SK-N-SH treated with all-trans-retinoic acid at 6 μM for 48 hours (cell line): ENCODE measurements at regions not wholly inside any gene's neighbourhood (a gene's known extent, or its start where the extent isn't known, plus 50 kb on each side); places are given as distances from the start of the nearest gene placed in this dataset.

Source experiments
- ATAC-seq: fragments of 200-7000 bp; cut with Tn5 transposase; 3 replicates; pipeline ENCODE4 v1.9.1; 2020; ENCODE audit warnings: mild to moderate bottlenecking, moderate library complexity
- ARNTL ChIP-seq: fragments of 450-650 bp; formaldehyde crosslinking; IDR thresholded peaks from 2 replicates; pipeline ENCODE4 v1.5.0; 2020; ENCODE audit warnings: low read depth, mild to moderate bottlenecking, moderate library complexity, borderline replicate concordance
- BACH2 ChIP-seq: fragments of 250-450 bp; sonication (Bioruptor Pico); IDR thresholded peaks from 2 replicates; pipeline ENCODE4 v1.9.0; 2021; ENCODE audit warnings: mild to moderate bottlenecking, borderline replicate concordance
- CSDC2 ChIP-seq: fragments of 250-450 bp; sonication (Bioruptor Pico); IDR thresholded peaks from 2 replicates; pipeline ENCODE4 v1.5.0; 2020; ENCODE audit warnings: mild to moderate bottlenecking, moderate library complexity
- CSRNP3 ChIP-seq: fragments of 250-450 bp; sonication (Bioruptor Pico); IDR thresholded peaks from 2 replicates; pipeline ENCODE4 v1.5.1; 2021; ENCODE audit warnings: mild to moderate bottlenecking, moderate library complexity
- ESRRG ChIP-seq: fragments of 250-450 bp; sonication (Bioruptor Pico); IDR thresholded peaks from 2 replicates; pipeline ENCODE4 v1.6.1; 2021; ENCODE audit warnings: mild to moderate bottlenecking
- GLIS3 ChIP-seq: fragments of 250-450 bp; sonication (Bioruptor Pico); IDR thresholded peaks from 2 replicates; pipeline ENCODE4 v1.5.0; 2020; ENCODE audit warnings: mild to moderate bottlenecking, moderate library complexity
- ISL1 ChIP-seq: fragments of 250-450 bp; sonication (Bioruptor Pico); IDR thresholded peaks from 2 replicates; pipeline ENCODE4 v2.1.2; 2022; ENCODE audit warnings: mild to moderate bottlenecking, moderate library complexity
- OSR1 ChIP-seq: fragments of 250-450 bp; sonication (Bioruptor Pico); IDR thresholded peaks from 2 replicates; pipeline ENCODE4 v1.8.0; 2022; ENCODE audit warnings: moderate library complexity, mild to moderate bottlenecking, inconsistent platforms
- PATZ1 ChIP-seq: fragments of 250-450 bp; sonication (Bioruptor Pico); IDR thresholded peaks from 2 replicates; pipeline ENCODE4 v1.8.0; 2020; ENCODE audit warnings: mild to moderate bottlenecking, moderate library complexity, borderline replicate concordance
- POU6F1 ChIP-seq: fragments of 250-450 bp; sonication (Bioruptor Pico); IDR thresholded peaks from 2 replicates; pipeline ENCODE4 v1.8.0; 2021; ENCODE audit warnings: low read depth, mild to moderate bottlenecking, moderate library complexity, borderline replicate concordance
- PPARA ChIP-seq: fragments of 250-450 bp; sonication (Bioruptor Pico); IDR thresholded peaks from 2 replicates; pipeline ENCODE4 v1.5.0; 2020; ENCODE audit warnings: mild to moderate bottlenecking, borderline replicate concordance
- RARB ChIP-seq: fragments of 250-450 bp; sonication (Bioruptor Pico); IDR thresholded peaks from 2 replicates; pipeline ENCODE4 v1.8.0; 2021; ENCODE audit warnings: mild to moderate bottlenecking, moderate library complexity
- SNAI2 ChIP-seq: fragments of 250-450 bp; sonication (Bioruptor Pico); IDR thresholded peaks from 2 replicates; pipeline ENCODE4 v1.5.0; 2020; ENCODE audit warnings: mild to moderate bottlenecking, moderate library complexity
- TCF4 ChIP-seq: fragments of 250-450 bp; sonication (Bioruptor Pico); IDR thresholded peaks from 2 replicates; pipeline ENCODE4 v1.8.0; 2021; ENCODE audit warnings: mild to moderate bottlenecking, moderate library complexity, borderline replicate concordance
- TOX ChIP-seq: fragments of 250-450 bp; sonication (Bioruptor Pico); IDR thresholded peaks from 2 replicates; pipeline ENCODE4 v1.8.0; 2021; ENCODE audit warnings: mild to moderate bottlenecking, moderate library complexity, borderline replicate concordance
- TSHZ2 ChIP-seq: fragments of 250-450 bp; sonication (Bioruptor Pico); IDR thresholded peaks from 2 replicates; pipeline ENCODE4 v1.5.0; 2020; ENCODE audit warnings: mild to moderate bottlenecking, moderate library complexity
- ZC3H10 ChIP-seq: fragments of 250-450 bp; sonication (Bioruptor Pico); IDR thresholded peaks from 2 replicates; pipeline ENCODE4 v1.5.1; 2021; ENCODE audit warnings: mild to moderate bottlenecking, moderate library complexity
- ZFP30 ChIP-seq: fragments of 450-650 bp; formaldehyde crosslinking; IDR thresholded peaks from 2 replicates; pipeline ENCODE4 v1.5.0; 2022; ENCODE audit warnings: mild to moderate bottlenecking, moderate library complexity
- ZNF565 ChIP-seq: fragments of 450-650 bp; formaldehyde crosslinking; conservative IDR thresholded peaks from 2 replicates; pipeline ENCODE4 v1.5.0; 2020; ENCODE audit warnings: low read depth, mild to moderate bottlenecking, moderate library complexity
- ZNF70 ChIP-seq: fragments of 450-650 bp; formaldehyde crosslinking; IDR thresholded peaks from 2 replicates; pipeline ENCODE4 v1.5.0; 2020; ENCODE audit warnings: mild to moderate bottlenecking, moderate library complexity
- ZNF8 ChIP-seq: fragments of 450-650 bp; formaldehyde crosslinking; IDR thresholded peaks from 2 replicates; pipeline ENCODE4 v1.5.0; 2020; ENCODE audit warnings: mild to moderate bottlenecking, moderate library complexity
- TF ChIP-seq, protein P1 (sequence below): fragments of 250-450 bp; sonication (Bioruptor Pico); IDR thresholded peaks from 2 replicates; pipeline ENCODE4 v1.5.1; 2020; ENCODE audit warnings: low read depth, mild to moderate bottlenecking, moderate library complexity

- no peak for ATAC-seq
- TF ChIP-seq CSDC2 (no peak), POU6F1 (CRISPR knock-in tag) (no peak), ZNF70 (CRISPR knock-in tag) (no peak), ARNTL (CRISPR knock-in tag) (no peak), ESRRG (no peak), ZNF8 (CRISPR knock-in tag) (no peak), PATZ1 (CRISPR knock-in tag) (no peak), TOX (CRISPR knock-in tag) (no peak), GLIS3 (CRISPR knock-in tag) (no peak)
Measured at GRCh38 chr3:139814646-139815045, 120.3 kb upstream of the CLSTN2 start.

DNA sequence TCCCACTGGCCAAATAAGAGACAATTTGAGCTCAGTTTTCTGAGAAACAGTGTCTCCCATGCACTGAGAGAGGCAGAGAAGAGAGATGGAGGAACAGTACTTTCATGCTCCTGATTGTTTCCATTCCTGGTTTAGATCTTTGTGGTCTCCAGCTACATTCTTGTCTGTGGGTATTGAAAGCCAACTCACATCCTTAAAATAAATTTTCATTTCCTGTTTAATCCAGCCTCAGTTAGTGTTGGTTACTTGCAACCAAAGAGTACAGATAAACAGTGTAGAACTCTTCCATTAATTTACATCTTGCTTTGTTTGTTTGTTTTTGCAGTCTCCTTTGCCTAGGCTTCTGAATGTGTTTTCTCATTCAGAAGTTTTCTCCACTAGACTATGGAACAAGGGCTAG is 123.7 kb upstream of the CLSTN2 start:
- TF ChIP-seq GLIS3 (CRISPR knock-in tag): no peak
- TF ChIP-seq ISL1: no peak
- TF ChIP-seq POU6F1 (CRISPR knock-in tag): no peak
- TF ChIP-seq CSRNP3 (CRISPR knock-in tag): no peak
- no peak for TF ChIP-seq BACH2 (CRISPR knock-in tag)
- no peak for TF ChIP-seq TOX (CRISPR knock-in tag)
- TF ChIP-seq ZNF8 (CRISPR knock-in tag): no peak
- no peak for TF ChIP-seq RARB (CRISPR knock-in tag)
- no peak for TF ChIP-seq OSR1
- TF ChIP-seq CSDC2: no peak
- no peak for TF ChIP-seq TCF4
- TF ChIP-seq ZFP30: no peak
- no peak for TF ChIP-seq ARNTL (CRISPR knock-in tag)
- TF ChIP-seq SNAI2 (CRISPR knock-in tag): no peak
- no peak for TF ChIP-seq TSHZ2 (CRISPR knock-in tag)
- no peak for ATAC-seq

DNA sequence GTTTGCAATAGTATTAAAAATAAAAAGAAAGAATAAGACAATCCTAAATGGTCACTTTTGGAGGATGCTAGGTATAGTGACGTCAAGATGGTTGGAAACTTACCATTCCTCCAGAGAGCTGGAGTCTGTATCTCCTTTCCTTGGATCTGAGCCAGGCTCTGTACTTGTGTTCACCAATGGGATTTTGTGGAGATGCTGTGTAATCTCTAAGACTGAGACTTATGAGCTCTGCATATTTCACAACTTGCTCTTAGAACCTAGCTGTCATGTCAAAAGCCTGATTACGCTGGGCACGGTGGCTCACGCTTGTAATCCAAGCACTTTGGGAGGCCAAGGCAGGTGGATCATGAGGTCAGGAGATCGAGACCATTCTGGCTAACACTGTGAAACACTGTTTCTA is 126.8 kb upstream of the CLSTN2 start:
- no peak for ATAC-seq
- TF ChIP-seq ZNF8 (CRISPR knock-in tag): no peak
- TF ChIP-seq BACH2 (CRISPR knock-in tag): no peak
- TF ChIP-seq POU6F1 (CRISPR knock-in tag): no peak
- TF ChIP-seq ZNF70 (CRISPR knock-in tag): no peak
- TF ChIP-seq ZNF565 (CRISPR knock-in tag): no peak
- TF ChIP-seq ISL1: no peak
- no peak for TF ChIP-seq ZFP30
- no peak for TF ChIP-seq RARB (CRISPR knock-in tag)
- TF ChIP-seq PPARA (CRISPR knock-in tag): no peak
- TF ChIP-seq CSDC2: no peak
- TF ChIP-seq CSRNP3 (CRISPR knock-in tag): no peak
- no peak for TF ChIP-seq ZC3H10
- TF ChIP-seq, protein P1, sequence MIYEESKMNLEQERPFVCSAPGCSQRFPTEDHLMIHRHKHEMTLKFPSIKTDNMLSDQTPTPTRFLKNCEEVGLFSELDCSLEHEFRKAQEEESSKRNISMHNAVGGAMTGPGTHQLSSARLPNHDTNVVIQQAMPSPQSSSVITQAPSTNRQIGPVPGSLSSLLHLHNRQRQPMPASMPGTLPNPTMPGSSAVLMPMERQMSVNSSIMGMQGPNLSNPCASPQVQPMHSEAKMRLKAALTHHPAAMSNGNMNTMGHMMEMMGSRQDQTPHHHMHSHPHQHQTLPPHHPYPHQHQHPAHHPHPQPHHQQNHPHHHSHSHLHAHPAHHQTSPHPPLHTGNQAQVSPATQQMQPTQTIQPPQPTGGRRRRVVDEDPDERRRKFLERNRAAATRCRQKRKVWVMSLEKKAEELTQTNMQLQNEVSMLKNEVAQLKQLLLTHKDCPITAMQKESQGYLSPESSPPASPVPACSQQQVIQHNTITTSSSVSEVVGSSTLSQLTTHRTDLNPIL (CRISPR knock-in tag): no peak
- no peak for TF ChIP-seq TCF4
- no peak for TF ChIP-seq ARNTL (CRISPR knock-in tag)
- TF ChIP-seq, all 23 proteins: peak for 0
